ENCODE measurements at regions not wholly inside any gene's neighbourhood (a gene's known extent, or its start where the extent isn't known, plus 50 kb on each side); places are given as distances from the start of the nearest gene placed in this dataset.
"Not testable (repeated sequence)": the region's sequence is repeated elsewhere in the genome, so short reads cannot be mapped to it uniquely, and the experiment has no call there.

GRCh38 chr13:38012096-38012495, 142.5 kb upstream of the TRPC4 start:
- no peak for FAIRE-seq
- DNase-seq (ENCODE audit: insufficient read length, low spot score): no peak

DNA sequence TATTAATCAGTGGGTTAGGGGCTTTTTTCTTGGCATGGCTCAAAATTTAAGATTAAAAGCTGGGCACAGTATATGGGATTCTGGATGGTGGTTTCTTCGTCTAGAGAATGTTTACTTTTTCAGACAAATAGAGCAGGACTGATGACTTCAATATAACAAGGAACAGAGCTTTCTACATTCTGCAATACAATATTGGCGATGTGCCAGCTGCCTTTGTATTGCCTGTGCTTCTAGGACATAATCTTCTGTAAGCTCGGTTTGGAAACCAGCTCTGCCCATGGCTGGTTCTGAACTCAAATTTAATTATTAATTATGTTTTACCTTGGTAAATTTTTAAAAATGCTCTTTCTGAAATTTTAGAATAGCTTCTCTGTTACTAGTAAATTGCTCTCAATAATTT, 139.1 kb upstream of the TRPC4 start:
- DNase-seq (ENCODE audit: insufficient read length, low spot score): no peak
- FAIRE-seq: no peak

DNA sequence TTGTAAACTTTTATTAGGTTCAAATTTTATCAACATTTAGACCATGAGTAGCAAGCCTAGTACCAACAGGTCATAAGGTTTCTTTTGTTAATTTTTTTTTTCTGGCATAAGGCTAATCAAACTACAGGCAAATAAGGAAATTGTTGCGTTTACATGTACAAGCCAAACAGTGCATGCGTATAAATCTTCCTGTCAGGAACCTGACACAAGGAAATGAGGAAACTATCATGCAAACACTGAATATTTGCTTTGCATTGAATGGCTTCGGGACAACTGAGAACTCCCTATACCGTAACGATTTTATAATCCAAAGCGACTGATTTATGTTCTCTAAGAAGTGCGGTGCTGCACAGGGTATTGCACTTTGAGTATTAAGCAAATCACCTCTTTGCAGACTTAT, 133.0 kb upstream of the TRPC4 start:
- DNase-seq (ENCODE audit: insufficient read length, low spot score): no peak
- no peak for FAIRE-seq

DNA sequence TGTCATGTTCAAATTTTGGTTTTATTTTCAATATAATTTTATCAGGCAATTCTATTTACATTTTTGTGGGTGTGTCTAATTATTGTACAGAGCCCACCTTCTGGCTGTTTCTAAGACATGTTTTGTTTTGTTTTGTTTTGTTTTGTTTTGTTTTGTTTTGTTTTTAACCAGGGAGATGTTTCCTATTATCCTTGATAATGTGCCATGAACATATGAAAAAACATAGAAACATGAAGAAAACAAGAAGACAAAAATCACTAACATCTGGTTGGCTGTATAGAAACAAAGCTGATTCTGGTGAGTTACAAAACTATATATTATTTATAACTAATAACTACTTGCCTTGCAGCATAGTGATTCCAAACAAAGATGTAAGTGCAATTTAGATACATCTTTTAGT, 128.1 kb upstream of the TRPC4 start:
- no peak for DNase-seq (ENCODE audit: insufficient read length, low spot score)
- no peak for FAIRE-seq

DNA sequence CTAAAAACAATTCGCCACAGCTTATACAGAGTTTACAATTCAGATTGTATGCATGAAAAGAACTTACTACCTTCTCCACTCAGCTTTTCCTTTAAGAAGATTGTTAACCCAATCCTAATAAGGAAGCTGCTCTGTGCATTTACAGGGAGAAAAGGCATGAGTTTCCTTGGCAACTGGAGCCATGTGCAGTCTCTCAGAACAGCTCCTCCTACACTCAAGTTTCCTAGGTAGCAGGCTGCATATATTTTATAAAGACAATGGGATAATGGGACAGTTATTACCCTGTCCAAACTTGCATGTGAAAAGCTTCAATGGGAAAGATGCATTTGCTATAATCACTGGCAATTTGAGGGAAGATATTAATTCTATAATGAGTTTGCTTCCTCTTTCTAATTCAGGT, 125.5 kb upstream of the TRPC4 start:
- FAIRE-seq: no peak
- no peak for DNase-seq (ENCODE audit: insufficient read length, low spot score)

DNA sequence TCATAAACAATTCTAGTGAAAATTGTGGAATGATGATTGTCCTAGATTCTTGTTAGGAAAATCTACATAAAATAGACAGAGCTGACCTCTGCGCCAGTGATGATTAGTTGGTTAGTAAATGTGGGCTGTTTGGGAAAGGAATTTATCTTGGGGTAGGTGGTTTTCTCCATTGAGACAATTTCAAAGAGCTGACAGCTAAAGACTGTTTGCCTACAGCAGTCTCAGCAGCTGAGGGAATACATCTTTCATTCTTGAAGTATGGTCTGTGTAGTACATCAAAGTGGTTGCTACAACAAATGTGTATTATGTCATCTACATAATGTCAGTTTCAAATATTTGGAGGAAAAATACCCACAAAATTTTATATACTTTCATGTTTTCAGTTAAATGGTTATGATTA, 117.2 kb upstream of the TRPC4 start:
- FAIRE-seq (no peak), DNase-seq (ENCODE audit: insufficient read length, low spot score) (no peak)

- no peak for DNase-seq (ENCODE audit: insufficient read length, low spot score)
- no peak for FAIRE-seq
Measured at GRCh38 chr13:37985281-37985680, 115.7 kb upstream of the TRPC4 start.

- no peak for DNase-seq (ENCODE audit: insufficient read length, low spot score)
- FAIRE-seq: no peak
Measured at GRCh38 chr13:37984357-37984756, 114.8 kb upstream of the TRPC4 start.

DNA sequence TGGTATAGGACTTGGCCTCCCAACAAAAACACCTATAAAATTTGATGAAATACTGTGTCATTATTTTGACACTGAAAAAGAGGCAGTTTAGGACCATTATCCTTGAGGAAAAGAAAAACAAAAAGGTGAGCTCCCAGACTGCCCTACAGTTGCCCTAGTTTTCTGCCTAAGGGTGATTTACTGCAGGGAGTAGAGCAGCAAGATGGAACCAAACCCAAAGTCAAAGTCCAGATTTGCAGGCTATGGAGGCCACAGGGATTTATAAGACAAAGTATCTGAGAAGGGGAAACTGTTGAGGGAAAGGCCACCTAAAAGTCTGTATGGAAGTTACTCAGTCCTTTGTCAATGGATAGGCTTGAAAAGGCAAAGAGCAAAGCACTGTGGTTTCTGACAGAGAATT, 112.4 kb upstream of the TRPC4 start:
- no peak for FAIRE-seq
- DNase-seq (ENCODE audit: insufficient read length, low spot score): no peak

GRCh38 chr13:37978680-37979079, 109.1 kb upstream of the TRPC4 start:
- FAIRE-seq (no peak), DNase-seq (ENCODE audit: insufficient read length, low spot score) (no peak)

- DNase-seq (ENCODE audit: insufficient read length, low spot score): no peak
- no peak for FAIRE-seq
Measured at GRCh38 chr13:37968555-37968954, 99.0 kb upstream of the TRPC4 start.

DNA sequence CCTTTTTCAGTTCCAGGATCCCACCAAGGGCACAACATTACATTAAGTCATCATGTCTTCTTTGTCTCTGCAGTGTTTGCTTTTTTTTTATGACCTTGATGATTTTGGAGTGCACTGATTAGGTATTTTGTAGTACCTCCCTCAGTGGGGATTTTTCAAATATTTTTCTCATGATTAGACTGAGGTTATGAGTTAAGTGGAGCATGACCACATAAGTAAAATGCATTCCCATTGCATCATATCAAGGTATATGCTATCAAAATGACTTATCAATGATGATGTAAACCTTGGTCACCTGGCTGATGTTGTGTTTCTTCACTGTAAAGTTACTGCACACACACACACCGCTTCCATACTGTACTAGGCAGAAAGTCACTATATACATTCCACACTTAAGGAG, 96.7 kb upstream of the TRPC4 start:
- no peak for DNase-seq (ENCODE audit: insufficient read length, low spot score)
- no peak for FAIRE-seq

GRCh38 chr13:37960427-37960826, 90.9 kb upstream of the TRPC4 start:
- FAIRE-seq (no peak), DNase-seq (ENCODE audit: insufficient read length, low spot score) (no peak)

- no peak for FAIRE-seq
Measured at GRCh38 chr13:37959284-37959683, 89.7 kb upstream of the TRPC4 start.

GRCh38 chr13:37956536-37956935, 87.0 kb upstream of the TRPC4 start:
- DNase-seq (ENCODE audit: insufficient read length, low spot score) (no peak), FAIRE-seq (no peak)

More at GRCh38 chr13:37959284-37959683, 89.7 kb upstream of the TRPC4 start:
- DNase-seq (ENCODE audit: insufficient read length, low spot score): no peak

- not testable (repeated sequence) for FAIRE-seq; DNase-seq (ENCODE audit: insufficient read length, low spot score)
Measured at GRCh38 chr13:37954597-37954996, 85.0 kb upstream of the TRPC4 start.

- FAIRE-seq: no peak
- DNase-seq (ENCODE audit: insufficient read length, low spot score): no peak
Measured at GRCh38 chr13:37954191-37954590, 84.6 kb upstream of the TRPC4 start.

GRCh38 chr13:37953696-37954095, 84.1 kb upstream of the TRPC4 start:
- DNase-seq (ENCODE audit: insufficient read length, low spot score) (no peak), FAIRE-seq (no peak)

GRCh38 chr13:37950016-37950415, 80.4 kb upstream of the TRPC4 start:
- FAIRE-seq (no peak), DNase-seq (ENCODE audit: insufficient read length, low spot score) (no peak)

DNA sequence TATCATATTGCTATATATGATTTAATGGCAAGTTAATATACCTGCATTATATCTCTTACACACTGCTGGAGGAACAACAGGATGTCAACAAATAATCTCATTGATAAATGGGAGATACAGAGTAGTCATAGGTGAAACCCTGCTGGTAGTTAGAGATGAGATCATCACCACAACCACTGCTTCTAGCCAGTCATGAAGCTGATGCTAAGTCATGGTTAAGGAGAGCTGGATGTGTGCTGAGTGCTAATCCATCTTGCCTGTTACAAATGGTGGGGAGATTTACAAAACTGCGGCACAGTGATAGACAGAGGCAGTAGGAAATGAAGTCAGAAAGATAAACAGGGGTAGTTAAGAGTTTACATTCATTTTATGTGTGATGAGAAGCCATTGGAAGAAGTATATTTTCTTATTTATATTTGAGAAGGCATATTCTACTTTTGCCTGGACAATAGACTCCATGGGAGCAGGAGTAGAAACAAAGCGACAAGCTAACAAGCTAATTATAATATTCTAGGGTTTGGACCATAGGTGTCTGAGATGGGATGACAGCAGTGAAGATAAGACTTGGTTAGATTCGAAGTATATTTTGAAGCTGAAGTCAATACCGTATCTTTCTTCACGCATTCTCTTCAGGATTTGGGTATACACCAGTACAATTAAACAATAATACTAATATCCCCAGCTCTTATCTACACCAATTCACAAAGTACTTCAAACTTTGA, 78.0 kb upstream of the TRPC4 start:
- FAIRE-seq: no peak
- no peak for DNase-seq (ENCODE audit: insufficient read length, low spot score)

DNA sequence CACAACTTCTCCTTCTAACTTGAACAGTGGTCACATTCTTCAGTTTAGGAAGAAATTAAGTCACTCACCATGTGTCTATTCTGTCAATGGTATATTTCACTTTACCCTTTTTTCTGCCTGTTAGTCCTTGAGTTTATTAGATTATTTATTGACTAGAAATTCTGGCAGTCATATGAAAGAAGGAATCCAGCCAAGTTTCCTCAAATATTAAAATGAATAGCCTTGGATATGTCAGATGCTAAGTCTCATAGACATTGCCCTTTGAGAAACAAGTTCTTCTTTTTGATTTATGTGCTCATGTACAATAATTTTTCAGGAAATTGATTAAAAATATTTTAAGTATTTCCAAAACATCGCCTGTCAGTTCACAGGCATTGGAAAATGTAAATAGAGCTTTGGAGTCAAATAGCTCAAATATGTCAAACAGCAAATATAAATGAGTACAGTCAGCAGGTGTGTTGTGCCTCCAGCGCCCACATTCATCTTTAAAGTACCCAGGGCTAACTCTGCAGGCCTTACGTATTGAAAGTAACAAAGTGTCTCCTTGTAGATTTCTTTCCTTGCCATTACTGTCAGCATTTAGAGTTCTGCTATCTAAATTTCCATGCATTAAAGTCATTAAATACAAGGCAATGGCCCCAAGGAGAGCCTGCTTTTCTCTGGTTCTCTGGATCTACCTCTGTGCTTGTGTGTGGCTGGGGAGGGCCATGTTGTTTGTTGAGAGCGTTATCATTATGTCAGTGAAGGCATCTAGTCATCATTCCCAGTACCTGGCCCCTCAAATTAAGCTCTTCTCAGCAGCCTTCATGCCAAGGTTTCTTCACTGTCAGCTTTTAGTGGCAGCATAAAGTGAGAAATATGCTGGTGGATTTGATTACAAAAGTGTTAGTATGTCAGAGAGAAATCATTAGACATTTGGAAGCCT, 76.3 kb upstream of the TRPC4 start:
- no peak for DNase-seq (ENCODE audit: insufficient read length, low spot score)
- FAIRE-seq: no peak

DNA sequence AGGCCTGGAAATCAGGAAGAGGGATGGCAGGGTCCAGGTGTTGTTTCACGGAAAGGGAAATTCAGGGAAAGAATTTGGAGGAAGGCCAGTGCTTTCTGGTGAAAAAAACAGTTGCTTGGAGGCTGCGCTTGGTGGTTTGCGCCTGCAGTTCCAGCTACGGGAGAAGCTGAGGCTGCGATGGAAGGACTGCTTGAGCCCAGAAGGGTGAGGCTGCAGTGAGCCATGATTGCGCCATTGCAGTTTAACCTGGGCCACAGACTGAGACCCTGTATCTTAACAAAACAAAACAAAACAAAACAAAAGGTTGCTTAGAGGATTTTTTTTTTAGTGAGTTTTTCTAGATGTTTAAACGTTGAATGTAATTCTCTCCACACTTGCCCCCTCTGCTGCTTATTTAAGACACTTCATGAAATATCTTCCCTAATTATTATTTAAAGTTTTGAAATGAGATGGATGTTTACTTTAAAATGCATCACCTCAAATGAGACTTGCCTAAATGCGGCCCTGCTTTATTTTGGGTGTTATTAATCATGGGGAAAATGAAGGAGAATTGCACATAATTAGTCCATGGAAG, 75.4 kb upstream of the TRPC4 start:
- DNase-seq (ENCODE audit: insufficient read length, low spot score) (no peak), FAIRE-seq (no peak)
